ENCODE measurements at regions not wholly inside any gene's neighbourhood (a gene's known extent, or its start where the extent isn't known, plus 50 kb on each side); places are given as distances from the start of the nearest gene placed in this dataset.

GRCh38 chr10:80871083-80871482 lies 333.4 kb downstream of the SH2D4B start:
- no peak for DNase-seq (ENCODE audit: low read depth)
- no peak overlapping the region for H3K4me3 ChIP-seq (ENCODE audit: low read length)
- TF ChIP-seq CTCF (conservative IDR thresholded peaks at IDR 0.05; ENCODE audit: low read length), result no peak

- TF ChIP-seq CTCF (conservative IDR thresholded peaks at IDR 0.05; ENCODE audit: low read length), result no peak
- H3K4me3 ChIP-seq (ENCODE audit: low read length), result no peak overlapping the region
- DNase-seq (ENCODE audit: low read depth), result no peak
Observed at GRCh38 chr10:80878330-80878729, 340.6 kb downstream of the SH2D4B start.

- H3K4me3 ChIP-seq (ENCODE audit: low read length), result no peak overlapping the region
- TF ChIP-seq CTCF (conservative IDR thresholded peaks at IDR 0.05; ENCODE audit: low read length), result no peak
- DNase-seq (ENCODE audit: low read depth), result no peak
Observed at GRCh38 chr10:80890146-80890545, 352.4 kb downstream of the SH2D4B start.

- no peak for DNase-seq (ENCODE audit: low read depth)
- no peak overlapping the region for H3K4me3 ChIP-seq (ENCODE audit: low read length)
- TF ChIP-seq CTCF (conservative IDR thresholded peaks at IDR 0.05; ENCODE audit: low read length), result no peak
Observed at GRCh38 chr10:80893256-80893655, 355.6 kb downstream of the SH2D4B start.

GRCh38 chr10:80894311-80894791 lies 356.6 kb downstream of the SH2D4B start:
- DNase-seq (ENCODE audit: low read depth), result no peak
- no peak overlapping the region for H3K4me3 ChIP-seq (ENCODE audit: low read length)

GRCh38 chr10:80894797-80895467 lies 357.2 kb downstream of the SH2D4B start:
- no peak for DNase-seq (ENCODE audit: low read depth)
- TF ChIP-seq CTCF (conservative IDR thresholded peaks at IDR 0.05; ENCODE audit: low read length), result no peak
- H3K4me3 ChIP-seq (ENCODE audit: low read length), result no peak overlapping the region

More at GRCh38 chr10:80894311-80894791, 356.6 kb downstream of the SH2D4B start:
- no peak for TF ChIP-seq CTCF (conservative IDR thresholded peaks at IDR 0.05; ENCODE audit: low read length)

- no peak for TF ChIP-seq CTCF (conservative IDR thresholded peaks at IDR 0.05; ENCODE audit: low read length)
- no peak for DNase-seq (ENCODE audit: low read depth)
- no peak overlapping the region for H3K4me3 ChIP-seq (ENCODE audit: low read length)
Observed at GRCh38 chr10:80896076-80896475, 358.4 kb downstream of the SH2D4B start.
